WI38 (cell line): ENCODE measurements at regions not wholly inside any gene's neighbourhood (a gene's known extent, or its start where the extent isn't known, plus 50 kb on each side); places are given as distances from the start of the nearest gene placed in this dataset.
"Not testable (repeated sequence)": the region's sequence is repeated elsewhere in the genome, so short reads cannot be mapped to it uniquely, and the experiment has no call there.

Experiments used
- H3K4me3 ChIP-seq: 2 replicates; pipeline ENCODE4 v1.5.1; 2011; ENCODE audit warnings: low read depth, mild to moderate bottlenecking, control low read depth, low read length
- CTCF ChIP-seq: IDR thresholded peaks from 2 replicates; pipeline ENCODE4 v1.5.1; 2012; ENCODE audit warnings: low read depth, mild to moderate bottlenecking, control low read depth, low read length

GRCh38 chr10:85459906-85460305, 906.7 kb downstream of the GRID1 start:
- H3K4me3 ChIP-seq: no peak overlapping the region
- TF ChIP-seq CTCF: no peak

- TF ChIP-seq CTCF: no peak
- H3K4me3 ChIP-seq: no peak overlapping the region
Observed at GRCh38 chr10:85464336-85464735, 902.3 kb downstream of the GRID1 start.

- H3K4me3 ChIP-seq: no peak overlapping the region
- TF ChIP-seq CTCF: no peak
Observed at GRCh38 chr10:85477979-85478378, 888.6 kb downstream of the GRID1 start.

GRCh38 chr10:85490431-85490830, 876.2 kb downstream of the GRID1 start:
- no peak overlapping the region for H3K4me3 ChIP-seq

GRCh38 chr10:85491652-85492051, 874.9 kb downstream of the GRID1 start:
- TF ChIP-seq CTCF: no peak
- H3K4me3 ChIP-seq: no peak overlapping the region

More at GRCh38 chr10:85490431-85490830, 876.2 kb downstream of the GRID1 start:
- no peak for TF ChIP-seq CTCF

GRCh38 chr10:85492684-85493083, 873.9 kb downstream of the GRID1 start:
- no peak overlapping the region for H3K4me3 ChIP-seq
- TF ChIP-seq CTCF: no peak

- no peak for TF ChIP-seq CTCF
- H3K4me3 ChIP-seq: no peak overlapping the region
Observed at GRCh38 chr10:85493703-85494102, 872.9 kb downstream of the GRID1 start.

- H3K4me3 ChIP-seq: not testable (repeated sequence)
Observed at GRCh38 chr10:85504641-85505040, 862.0 kb downstream of the GRID1 start.
